ENCODE measurements at regions not wholly inside any gene's neighbourhood (a gene's known extent, or its start where the extent isn't known, plus 50 kb on each side); places are given as distances from the start of the nearest gene placed in this dataset.

- TF ChIP-seq POLR2A (IDR thresholded peaks at IDR 0.05) (no peak), CTCF (IDR thresholded peaks at IDR 0.05) (no peak), EP300 (IDR thresholded peaks at IDR 0.05) (no peak)
Observed at GRCh38 chr16:82236875-82237274, 66.9 kb upstream of the MPHOSPH6 start.
